HepG2 (cell line): ENCODE measurements at regions not wholly inside any gene's neighbourhood (a gene's known extent, or its start where the extent isn't known, plus 50 kb on each side); places are given as distances from the start of the nearest gene placed in this dataset.

Experiments used
- ATAC-seq: fragments of 200-7000 bp; cut with Tn5 transposase; 3 replicates; pipeline ENCODE4 v1.9.1; 2020; ENCODE audit warnings: mild to moderate bottlenecking, moderate library complexity
- BruUV-seq: library from RNA; stranded (reverse); fragments of 400-500 nt; replicated peaks from 2 replicates; lab custom pipeline; 2021; lab: Mats Ljungman, UMichigan
- CTCF ChIA-PET: fragments of 300-600 bp; formaldehyde crosslinking; extraction: SDS; loops from one replicate; lab custom pipeline; 2021; ENCODE audit warnings: low total read pairs, inconsistent platforms, low intra/inter-chr PET ratio; lab: Yijun Ruan, JAX
- POLR2A ChIA-PET: fragments of 350-600 bp; sonication (Branson Sonifier 250); formaldehyde crosslinking; loops from one replicate; lab custom pipeline; 2020; ENCODE audit warnings: antibody characterized with exemption, inconsistent platforms; lab: Yijun Ruan, JAX
- DNase-seq: peaks from one replicate; pipeline ENCODE4 v3.0.0-alpha.2; 2015; ENCODE audit warnings: low spot score
- FAIRE-seq: peaks from 3 replicates; lab custom pipeline; 2011; peaks lifted over from hg19 to GRCh38; lab: Jason Lieb, UNC
- H2AFZ ChIP-seq: one replicate; pipeline ENCODE4 v1.6.1; 2011; ENCODE audit warnings: low read length, inconsistent platforms
- H3K27ac ChIP-seq: fragments of 300-600 bp; 3 replicates; pipeline ENCODE4 v1.8.0; 2011; ENCODE audit warnings: mixed run types, mild to moderate bottlenecking, mixed read lengths, low read length, inconsistent platforms; ENCODE audit not compliant: insufficient read depth; ENCODE audit errors: extremely low read length
- H3K27me3 ChIP-seq, 2 experiments: fragments of 200-600 bp in 1 of 2; 2 replicates in 1 of 2; 3 replicates in 1 of 2; pipeline versions ENCODE4 v1.6.0 to v1.8.0; 2011; ENCODE audit warnings: low read length in 2 of 2, mild to moderate bottlenecking in 2 of 2, moderate library complexity in 2 of 2, inconsistent platforms in 1 of 2; ENCODE audit not compliant: insufficient read depth in 2 of 2, control insufficient read depth in 1 of 2
- H3K36me3 ChIP-seq, 2 experiments: fragments of 200-600 bp in 1 of 2; replicated peaks in 1 of 2; 2 replicates in 1 of 2; 3 replicates in 1 of 2; pipeline versions ENCODE4 v1.5.1 to v1.8.0; 2011; ENCODE audit warnings: low read length in 2 of 2, inconsistent platforms in 1 of 2; ENCODE audit not compliant: insufficient read depth in 2 of 2, control insufficient read depth in 1 of 2
- H3K4me1 ChIP-seq: 2 replicates; pipeline ENCODE4 v1.5.1; 2012; ENCODE audit warnings: low read length, inconsistent platforms; ENCODE audit not compliant: insufficient read depth
- H3K4me2 ChIP-seq: 2 replicates; pipeline ENCODE4 v1.6.0; 2011; ENCODE audit warnings: low read depth, low read length, inconsistent platforms
- H3K4me3 ChIP-seq, 3 experiments: fragments of 200-600 bp in 1 of 3; sonication (generic), shearing (Covaris generic) in 1 of 3; replicated peaks in 1 of 3; 2 replicates each; pipeline ENCODE4 v1.5.1; 2011 to 2016; ENCODE audit warnings: low read length in 3 of 3, inconsistent platforms in 2 of 3, low read depth in 2 of 3, mild to moderate bottlenecking in 2 of 3, control low read depth in 1 of 3, mixed read lengths in 1 of 3; ENCODE audit not compliant: insufficient read depth in 1 of 3
- H3K79me2 ChIP-seq: one replicate; pipeline ENCODE4 v1.6.1; 2011; ENCODE audit warnings: low read length, inconsistent platforms; ENCODE audit not compliant: insufficient read depth
- H3K9ac ChIP-seq: 2 replicates; pipeline ENCODE4 v1.6.0; 2011; ENCODE audit warnings: mild to moderate bottlenecking, low read depth, low read length, inconsistent platforms; ENCODE audit not compliant: insufficient read depth
- H3K9me3 ChIP-seq: 2 replicates; pipeline ENCODE4 v1.5.1; 2012; ENCODE audit warnings: mild to moderate bottlenecking, low read length
- H4K20me1 ChIP-seq: 2 replicates; pipeline ENCODE4 v1.6.0; 2011; ENCODE audit warnings: inconsistent platforms, mild to moderate bottlenecking, low read length, moderate library complexity; ENCODE audit not compliant: insufficient read depth
- CEBPB ChIP-seq: IDR thresholded peaks from 2 replicates; pipeline ENCODE4 v1.6.1; 2011; ENCODE audit warnings: low read depth, low read length, improper control_type of control experiment, borderline replicate concordance
- HDAC2 ChIP-seq: sonication (generic); formaldehyde crosslinking; IDR thresholded peaks from 2 replicates; pipeline ENCODE4 v1.4.0; 2020; ENCODE audit warnings: missing genetic modification reagents
- HNRNPK ChIP-seq: fragments of 200-400 bp; formaldehyde crosslinking; IDR thresholded peaks from 2 replicates; pipeline ENCODE4 v1.6.1; 2018; ENCODE audit warnings: low read length, low read depth, moderate library complexity, mild to moderate bottlenecking; ENCODE audit not compliant: poor library complexity, severe bottlenecking
- KIAA2018 ChIP-seq: sonication (generic); formaldehyde crosslinking; IDR thresholded peaks from 2 replicates; pipeline ENCODE4 v1.5.0; 2020; ENCODE audit warnings: mild to moderate bottlenecking, missing genetic modification reagents, borderline replicate concordance
- POLR2AphosphoS2 ChIP-seq: IDR thresholded peaks from 2 replicates; pipeline ENCODE4 v1.6.1; 2011; ENCODE audit warnings: low read depth, low read length, improper control_type of control experiment
- REST ChIP-seq, 2 experiments: IDR thresholded peaks; 2 replicates each; pipeline ENCODE4 v1.6.1; 2011 to 2012; ENCODE audit warnings: low read length in 2 of 2, borderline replicate concordance in 1 of 2, low read depth in 1 of 2, mild to moderate bottlenecking in 1 of 2, moderate library complexity in 1 of 2
- SALL1 ChIP-seq: sonication (generic); formaldehyde crosslinking; IDR thresholded peaks from 2 replicates; pipeline ENCODE4 v1.8.0; 2022; ENCODE audit warnings: mild to moderate bottlenecking, missing genetic modification reagents
- ZMAT3 ChIP-seq: sonication (generic); formaldehyde crosslinking; conservative IDR thresholded peaks from 2 replicates; pipeline ENCODE4 v1.7.0; 2021; ENCODE audit warnings: missing genetic modification reagents
- ZNF326 ChIP-seq: sonication (generic); formaldehyde crosslinking; IDR thresholded peaks from 2 replicates; pipeline ENCODE4 v1.4.0; 2020; ENCODE audit warnings: missing genetic modification reagents, borderline replicate concordance
- ZNF432 ChIP-seq: sonication (generic); formaldehyde crosslinking; IDR thresholded peaks from 2 replicates; pipeline ENCODE4 v1.5.0; 2020; ENCODE audit warnings: missing genetic modification reagents, mild to moderate bottlenecking, borderline replicate concordance
- WGBS: methylation state at CpG from one replicate; pipeline ENCODE4 v1.1.6; 2017; ENCODE audit warnings: low lambda C conversion rate; 5-methylcytosine and 5-hydroxymethylcytosine counted together
- in situ Hi-C: cut with HindIII; loops from 2 replicates; pipeline ENCODE4 v1.10.0; 2017; ENCODE audit warnings: low pct_unique_long_range_greater_than_20kb; ENCODE audit not compliant: extremely low pct_ligation_motif_present
- intact Hi-C: fragments of 100-400 bp; cut with micrococcal nuclease; formaldehyde crosslinking; loops from one replicate; pipeline ENCODE4 v1.10.0; 2022; ENCODE audit not compliant: unreplicated experiment

GRCh38 chr2:155518094-155518493 lies 814.4 kb downstream of the NR4A2 start (continued):
- TF ChIP-seq REST (IDR thresholded peaks at IDR 0.05; ENCODE audit: borderline replicate concordance in 1 of 2, low read depth in 1 of 2, low read length in 2 of 2) (no peak), POLR2AphosphoS2 (no peak), HNRNPK (no peak), ZMAT3 (CRISPR knock-in tag) (no peak), ZNF326 (CRISPR knock-in tag) (no peak), CEBPB (no peak), ZNF432 (CRISPR knock-in tag) (no peak), SALL1 (CRISPR knock-in tag) (no peak)

DNA sequence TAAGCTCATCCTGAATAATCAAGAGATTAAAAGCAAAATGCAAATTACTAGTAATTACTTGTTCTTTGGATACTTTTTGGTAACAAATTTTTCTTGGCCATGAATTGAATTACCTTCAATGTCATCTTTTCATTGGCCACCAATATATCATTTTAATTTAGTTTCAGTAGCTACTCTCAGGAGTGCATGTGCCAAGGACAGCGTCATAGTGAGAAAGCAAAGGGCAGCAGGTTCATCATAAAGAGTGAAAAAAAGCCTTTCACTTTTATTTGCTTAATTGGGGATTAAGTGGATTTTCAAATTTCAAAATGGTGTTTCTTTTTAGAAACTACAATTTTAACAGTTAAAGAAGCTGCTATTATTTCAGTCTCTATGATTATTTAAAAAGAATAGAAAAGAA lies 815.2 kb downstream of the NR4A2 start:
- Histone ChIP-seq H3K79me2 (no peaks in the 10 kb centered on the region), H3K9ac (no peak overlapping the region), H3K4me1 (no peaks in the 10 kb centered on the region), H3K4me2 (no peak overlapping the region), H3K36me3 (no peaks in the 10 kb centered on the region), H3K27me3 (no peaks in the 10 kb centered on the region), H3K4me3 (no peak overlapping the region), H2AFZ (no peak overlapping the region), H4K20me1 (no peaks in the 10 kb centered on the region), H3K9me3 (no peaks in the 10 kb centered on the region), H3K27ac (no peak overlapping the region)
- no peak for FAIRE-seq
- BruUV-seq: no TSS peak
- DNase-seq: no peak
- 3% methylated on average over 1 of the region's 1 CpG for WGBS
- CTCF ChIA-PET: no interaction called here
- POLR2A ChIA-PET: no interaction called here
- no peak for ATAC-seq
- in situ Hi-C loops (no loop called here), intact Hi-C loops (no loop called here)
- no peak for TF ChIP-seq KIAA2018 (CRISPR knock-in tag)
- no peak for TF ChIP-seq HDAC2
